HUES6 (cell line): ENCODE measurements at regions not wholly inside any gene's neighbourhood (a gene's known extent, or its start where the extent isn't known, plus 50 kb on each side); places are given as distances from the start of the nearest gene placed in this dataset.

ENCODE experiments used
- H3K27ac ChIP-seq: 2 replicates; pipeline ENCODE4 v1.7.0; 2013; ENCODE audit warnings: low read depth, mild to moderate bottlenecking, low read length, inconsistent platforms
- H3K27me3 ChIP-seq: 2 replicates; pipeline ENCODE4 v1.6.1; 2013; ENCODE audit warnings: low read length; ENCODE audit not compliant: control insufficient read depth, insufficient read depth
- H3K36me3 ChIP-seq: 2 replicates; pipeline ENCODE4 v1.6.1; 2013; ENCODE audit warnings: low read length; ENCODE audit not compliant: control insufficient read depth, insufficient read depth
- H3K4me1 ChIP-seq: 2 replicates; pipeline ENCODE4 v1.6.1; 2013; ENCODE audit warnings: low read length; ENCODE audit not compliant: control insufficient read depth, insufficient read depth
- H3K4me3 ChIP-seq: 2 replicates; pipeline ENCODE4 v1.5.1; 2013; ENCODE audit warnings: low read depth, low read length
- H3K9ac ChIP-seq: one replicate; pipeline ENCODE4 v1.6.1; 2013; ENCODE audit warnings: mild to moderate bottlenecking, low read length
- H3K9me3 ChIP-seq: 2 replicates; pipeline ENCODE4 v1.6.1; 2013; ENCODE audit warnings: low read depth, low read length; ENCODE audit not compliant: control insufficient read depth, insufficient read depth

DNA sequence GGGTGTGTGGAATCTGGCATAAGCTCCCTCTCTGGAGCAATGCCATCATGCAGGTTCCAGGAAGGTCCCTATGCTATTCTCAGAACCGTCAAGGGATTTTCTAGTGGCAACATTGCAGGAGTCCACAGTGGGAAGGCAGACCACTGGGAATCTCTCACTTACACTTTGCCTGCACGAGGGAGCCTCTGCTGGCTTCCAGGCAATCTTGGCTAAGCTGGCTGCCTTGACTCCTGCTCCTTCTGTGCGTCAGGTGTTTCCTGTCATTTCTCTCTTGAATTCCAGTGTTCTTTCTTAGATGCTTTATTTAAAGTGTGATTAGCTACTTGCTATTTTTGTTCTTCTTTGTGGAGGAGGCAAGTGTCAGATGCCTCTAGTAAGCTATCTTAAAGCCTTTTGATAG is 414.0 kb upstream of the ATP2B1 start:
- H3K9ac ChIP-seq = no peak overlapping the region
- H3K9me3 ChIP-seq = no peaks in the 10 kb centered on the region
- no peak overlapping the region for H3K4me3 ChIP-seq
- H3K27ac ChIP-seq = no peak overlapping the region
- H3K36me3 ChIP-seq = no peaks in the 10 kb centered on the region
- H3K4me1 ChIP-seq = no peaks in the 10 kb centered on the region
- no peaks in the 10 kb centered on the region for H3K27me3 ChIP-seq

DNA sequence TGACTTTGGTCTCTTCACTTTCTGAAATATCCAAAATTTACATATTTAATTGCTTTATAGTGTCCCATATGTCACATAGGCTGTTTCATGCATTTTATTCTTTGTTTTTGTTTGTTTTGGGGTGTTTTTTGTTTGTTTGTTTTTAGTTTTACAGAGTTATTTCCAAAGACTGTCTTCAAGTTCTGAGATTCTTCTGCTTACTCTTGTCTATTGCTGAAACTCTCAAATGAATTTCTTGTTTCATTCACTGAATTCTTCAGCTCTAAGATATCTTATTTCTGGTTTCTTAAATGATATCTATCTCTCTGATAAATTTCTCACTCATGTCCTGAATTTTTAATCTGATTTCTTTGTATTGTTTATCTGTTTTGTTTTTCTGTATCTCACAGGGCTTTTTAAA is 412.0 kb upstream of the ATP2B1 start:
- no peaks in the 10 kb centered on the region for H3K4me1 ChIP-seq
- no peak overlapping the region for H3K27ac ChIP-seq
- H3K9ac ChIP-seq = no peak overlapping the region
- H3K9me3 ChIP-seq = no peaks in the 10 kb centered on the region
- no peaks in the 10 kb centered on the region for H3K36me3 ChIP-seq
- H3K4me3 ChIP-seq = no peak overlapping the region
- no peaks in the 10 kb centered on the region for H3K27me3 ChIP-seq

DNA sequence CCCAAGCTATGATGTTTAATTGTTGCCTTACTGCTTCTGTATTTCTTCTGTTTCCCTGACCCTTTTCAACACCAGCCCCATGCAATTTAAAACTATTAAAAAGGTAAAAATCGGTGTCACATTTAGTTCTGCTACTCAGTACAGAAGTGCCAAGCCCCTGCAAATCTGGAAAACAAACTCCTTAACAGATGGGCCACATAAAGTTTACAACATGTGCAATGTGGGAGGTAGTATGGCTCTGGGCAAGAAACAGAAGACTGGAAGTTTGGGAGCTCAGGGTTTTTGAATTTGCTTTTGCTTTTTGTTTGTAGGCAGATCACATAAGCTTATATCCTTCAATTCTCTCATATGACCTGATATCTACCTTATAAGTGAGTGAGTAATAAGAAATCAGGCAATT is 404.0 kb upstream of the ATP2B1 start:
- Histone ChIP-seq H3K27ac (no peak overlapping the region), H3K36me3 (no peaks in the 10 kb centered on the region), H3K4me1 (no peaks in the 10 kb centered on the region), H3K4me3 (no peak overlapping the region), H3K9me3 (no peaks in the 10 kb centered on the region), H3K27me3 (no peaks in the 10 kb centered on the region), H3K9ac (no peak overlapping the region)

DNA sequence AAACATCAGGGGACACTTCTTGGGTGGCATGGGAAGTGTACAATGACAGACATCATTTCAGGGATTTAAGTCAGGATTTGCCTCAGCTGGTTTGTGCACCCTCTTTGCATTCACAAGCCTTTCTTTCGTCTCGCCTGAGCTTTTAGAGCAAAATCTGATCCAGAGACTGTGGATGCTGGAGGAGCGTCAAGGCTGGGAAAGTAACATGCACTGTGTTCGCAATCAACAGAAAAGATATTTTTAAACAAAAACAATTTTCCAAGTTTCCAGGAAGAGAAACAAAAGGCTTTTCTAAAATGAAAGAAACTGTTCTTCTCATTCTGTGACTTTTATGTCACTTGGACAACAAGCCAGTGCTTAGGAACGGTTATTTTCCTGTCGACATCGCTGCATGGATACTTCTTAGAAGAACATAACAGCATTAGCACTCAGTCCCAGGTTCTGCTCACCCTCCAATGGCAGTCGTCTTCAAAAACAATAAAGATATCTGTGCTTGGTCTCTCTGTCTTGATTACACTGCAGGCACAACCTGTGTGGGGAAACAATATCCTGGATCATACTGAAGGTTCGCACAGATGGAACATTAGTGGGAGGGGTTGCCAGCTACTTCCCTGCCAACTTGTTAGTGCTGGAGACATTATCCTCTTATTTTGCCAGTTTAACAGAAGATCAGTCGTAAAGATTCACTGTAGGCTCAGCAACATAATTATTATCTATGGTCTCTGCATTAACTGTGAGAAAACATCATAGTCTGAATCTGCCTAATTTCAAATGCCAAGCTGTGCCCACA is 403.3 kb upstream of the ATP2B1 start:
- H3K4me3 ChIP-seq = no peak overlapping the region
- H3K9ac ChIP-seq = no peak overlapping the region
- H3K36me3 ChIP-seq = no peaks in the 10 kb centered on the region
- H3K27ac ChIP-seq = no peak overlapping the region
- H3K9me3 ChIP-seq = no peaks in the 10 kb centered on the region
- no peaks in the 10 kb centered on the region for H3K4me1 ChIP-seq
- H3K27me3 ChIP-seq = no peaks in the 10 kb centered on the region

DNA sequence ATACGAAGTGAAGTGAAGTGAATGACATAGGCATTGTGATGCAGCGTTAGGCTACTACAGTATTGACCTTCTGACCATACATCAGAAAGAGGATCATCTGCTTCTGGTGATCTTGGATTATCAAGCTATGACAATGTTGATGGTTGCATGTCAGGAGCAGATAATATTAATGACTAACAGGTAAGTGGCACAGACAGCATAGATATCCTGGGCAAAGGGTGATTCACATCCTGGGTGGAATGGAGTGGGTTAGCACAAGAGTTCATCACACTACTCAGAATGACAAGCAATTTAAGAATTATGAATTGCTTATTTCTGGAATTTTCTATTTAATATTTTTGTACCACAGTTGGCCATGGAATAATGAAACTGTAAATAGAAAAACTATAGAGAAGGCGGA is 397.9 kb upstream of the ATP2B1 start:
- Histone ChIP-seq H3K4me3 (no peak overlapping the region), H3K9ac (no peak overlapping the region), H3K27me3 (no peaks in the 10 kb centered on the region), H3K36me3 (no peaks in the 10 kb centered on the region), H3K4me1 (0 out of 2 replicates have a peak, but pooled peaks cover under 1% of the 10 kb centered on the region), H3K27ac (no peak overlapping the region), H3K9me3 (no peaks in the 10 kb centered on the region)

DNA sequence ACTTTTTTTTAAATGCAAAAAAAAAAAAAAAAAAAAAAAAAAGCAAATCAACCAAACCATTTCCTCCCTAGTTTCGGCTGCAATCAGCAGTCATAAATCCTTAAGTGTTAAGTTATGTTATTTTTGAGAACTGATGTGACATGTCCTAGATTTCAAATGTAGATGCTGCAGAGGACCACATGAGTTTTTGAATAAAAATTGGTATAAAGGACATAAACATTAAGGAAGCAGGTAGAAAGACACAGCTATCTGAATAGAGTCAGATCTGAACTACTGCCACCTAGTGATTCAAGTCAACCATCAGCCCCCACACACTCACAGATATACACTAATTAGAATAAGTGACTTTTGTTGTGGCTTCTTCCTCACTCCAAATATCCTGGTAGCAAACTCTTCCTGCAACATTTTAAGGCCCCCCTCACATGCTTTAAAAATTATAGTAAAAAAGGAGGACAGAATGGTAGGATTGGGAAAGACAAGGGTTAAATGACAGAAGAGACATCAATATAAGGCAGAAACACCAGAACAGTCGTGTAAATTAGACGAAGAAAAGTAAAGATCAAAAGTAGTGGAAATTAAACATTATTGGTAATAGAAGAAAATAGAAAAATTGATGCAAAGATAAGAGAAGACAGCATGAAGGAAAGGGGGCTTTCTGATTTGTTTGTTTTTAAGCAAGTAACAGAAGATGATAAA is 394.5 kb upstream of the ATP2B1 start:
- Histone ChIP-seq H3K4me3 (no peak overlapping the region), H3K27me3 (no peaks in the 10 kb centered on the region), H3K27ac (no peak overlapping the region), H3K4me1 (0 out of 2 replicates have a peak, but pooled peaks cover 4% of the 10 kb centered on the region), H3K9me3 (no peaks in the 10 kb centered on the region), H3K36me3 (no peaks in the 10 kb centered on the region), H3K9ac (no peak overlapping the region)

DNA sequence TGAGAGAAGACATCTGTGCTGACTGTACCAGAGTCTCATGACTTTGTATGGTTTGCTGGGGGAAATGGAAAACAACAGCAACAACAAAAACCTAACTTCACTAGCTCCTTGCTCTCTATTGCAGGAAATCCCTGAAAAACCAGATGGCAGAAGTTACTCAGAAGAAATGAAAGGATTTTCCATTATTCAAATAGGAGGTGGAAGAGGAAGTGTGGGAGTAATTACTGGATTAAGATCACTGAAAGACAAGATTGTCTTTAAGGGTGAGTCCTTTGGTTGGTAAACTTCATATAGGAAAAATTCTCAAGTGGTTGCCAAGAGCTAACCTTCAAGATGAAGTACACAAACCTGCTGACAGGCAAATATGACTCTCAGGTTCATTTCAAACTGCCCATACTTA is 391.9 kb upstream of the ATP2B1 start:
- Histone ChIP-seq H3K27me3 (no peaks in the 10 kb centered on the region), H3K9ac (no peak overlapping the region), H3K27ac (no peak overlapping the region), H3K4me3 (no peak overlapping the region), H3K9me3 (no peaks in the 10 kb centered on the region), H3K36me3 (no peaks in the 10 kb centered on the region), H3K4me1 (0 out of 2 replicates have a peak, but pooled peaks cover 4% of the 10 kb centered on the region)

DNA sequence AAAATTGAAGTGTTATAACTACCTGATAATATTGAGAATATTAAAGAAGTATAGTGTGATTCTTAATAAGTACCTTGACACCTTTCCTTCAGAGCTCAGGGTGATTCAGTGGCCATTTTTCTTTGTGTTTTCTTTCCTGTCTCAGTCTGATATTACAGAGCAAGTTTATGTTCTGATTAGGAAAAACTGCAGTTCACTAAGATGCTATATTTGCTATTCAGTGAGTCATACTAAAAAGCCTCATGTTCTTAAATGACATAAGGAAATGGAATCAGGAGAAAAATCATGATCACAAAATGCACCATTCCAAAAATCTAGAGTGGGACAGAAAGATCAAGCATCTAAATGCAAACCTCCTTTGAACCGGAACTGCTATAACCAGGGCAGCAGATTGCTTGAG is 390.6 kb upstream of the ATP2B1 start:
- Histone ChIP-seq H3K4me1 (0 out of 2 replicates have a peak, but pooled peaks cover 4% of the 10 kb centered on the region), H3K4me3 (no peak overlapping the region), H3K36me3 (no peaks in the 10 kb centered on the region), H3K9ac (no peak overlapping the region), H3K9me3 (no peaks in the 10 kb centered on the region), H3K27ac (no peak overlapping the region), H3K27me3 (no peaks in the 10 kb centered on the region)

DNA sequence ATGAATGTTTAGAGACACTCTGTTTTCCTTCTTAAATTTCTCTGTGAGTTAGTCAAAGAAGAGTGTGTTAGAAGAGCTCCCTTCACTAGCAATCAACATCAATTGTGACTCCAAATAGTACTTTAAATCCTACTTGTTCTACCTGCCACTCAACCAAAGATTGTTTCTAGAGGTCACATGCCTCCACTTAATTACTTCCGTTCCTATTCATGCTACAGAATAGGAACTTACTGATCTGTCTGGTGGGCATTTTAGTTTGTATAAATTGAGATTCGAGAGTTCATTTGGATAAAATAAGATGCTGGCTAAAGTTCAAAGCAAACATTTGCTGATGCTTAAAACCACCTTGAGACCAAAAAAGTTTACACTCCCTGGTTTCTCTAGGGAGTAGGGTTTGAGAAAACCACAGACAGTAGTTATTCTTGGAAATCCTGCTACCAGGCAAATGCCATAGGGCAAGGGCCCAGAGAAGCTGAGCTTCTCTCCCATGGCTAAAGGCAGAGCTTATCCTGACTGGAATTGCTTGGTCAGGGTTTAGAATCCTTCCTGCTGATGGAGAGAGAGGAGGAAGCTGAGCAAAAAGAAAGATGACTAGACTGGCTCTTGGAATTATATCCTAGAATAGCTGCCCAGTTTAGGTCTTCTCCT is 389.6 kb upstream of the ATP2B1 start:
- Histone ChIP-seq H3K27me3 (no peaks in the 10 kb centered on the region), H3K4me3 (no peak overlapping the region), H3K36me3 (no peaks in the 10 kb centered on the region), H3K4me1 (0 out of 2 replicates have a peak, but pooled peaks cover 4% of the 10 kb centered on the region), H3K9ac (no peak overlapping the region), H3K9me3 (no peaks in the 10 kb centered on the region), H3K27ac (no peak overlapping the region)

DNA sequence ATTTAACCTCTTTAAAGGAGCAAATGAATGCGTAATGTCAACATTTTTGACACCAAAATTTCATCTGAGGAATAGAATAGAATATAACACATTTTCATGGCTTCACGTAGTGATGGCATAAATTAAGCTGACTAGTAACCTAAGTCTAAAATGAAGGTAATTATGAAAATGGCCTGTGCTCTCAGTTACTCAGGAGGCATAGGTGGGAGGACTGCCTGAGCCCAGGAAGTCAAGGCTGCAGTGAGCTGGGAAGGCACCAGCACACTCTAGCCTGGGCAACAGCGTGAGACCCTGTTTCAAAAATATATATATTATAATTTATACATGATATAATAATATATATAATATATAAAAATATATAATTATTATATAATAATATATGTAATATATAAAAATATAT is 383.2 kb upstream of the ATP2B1 start:
- Histone ChIP-seq H3K9ac (no peak overlapping the region), H3K36me3 (no peaks in the 10 kb centered on the region), H3K9me3 (no peaks in the 10 kb centered on the region), H3K4me3 (no peak overlapping the region), H3K27me3 (no peaks in the 10 kb centered on the region), H3K27ac (no peak overlapping the region; the same call in 1 of the 2 replicates), H3K4me1 (peaks cover 15% of the 10 kb centered on the region)
